H1 (cell line): ENCODE measurements at regions not wholly inside any gene's neighbourhood (a gene's known extent, or its start where the extent isn't known, plus 50 kb on each side); places are given as distances from the start of the nearest gene placed in this dataset.

ENCODE experiments used
- CTCF ChIP-seq, 3 experiments: IDR thresholded peaks; 1 replicate in 2 of 3; 2 replicates in 1 of 3; pipeline versions ENCODE4 v1.5.1 to v1.6.1; 2011; ENCODE audit warnings: low read length in 3 of 3, mild to moderate bottlenecking in 3 of 3, inconsistent platforms in 2 of 3, low read depth in 1 of 3, moderate library complexity in 1 of 3; ENCODE audit not compliant: insufficient read depth in 1 of 3; ENCODE audit errors: control extremely low read depth in 1 of 3
- EZH2 ChIP-seq: fragments of 200-600 bp; sonication (generic); IDR thresholded peaks from 2 replicates; pipeline ENCODE4 v1.7.1; 2012; ENCODE audit warnings: low read depth, mild to moderate bottlenecking, moderate library complexity, low read length, inconsistent platforms; ENCODE audit not compliant: severe bottlenecking
- SIN3A ChIP-seq, 2 experiments: IDR thresholded peaks in 1 of 2; conservative IDR thresholded peaks in 1 of 2; 2 replicates each; pipeline ENCODE4 v1.6.1; 2011 to 2012; ENCODE audit warnings: low read length in 2 of 2, improper control_type of control experiment in 1 of 2, low read depth in 1 of 2, mild to moderate bottlenecking in 1 of 2

DNA sequence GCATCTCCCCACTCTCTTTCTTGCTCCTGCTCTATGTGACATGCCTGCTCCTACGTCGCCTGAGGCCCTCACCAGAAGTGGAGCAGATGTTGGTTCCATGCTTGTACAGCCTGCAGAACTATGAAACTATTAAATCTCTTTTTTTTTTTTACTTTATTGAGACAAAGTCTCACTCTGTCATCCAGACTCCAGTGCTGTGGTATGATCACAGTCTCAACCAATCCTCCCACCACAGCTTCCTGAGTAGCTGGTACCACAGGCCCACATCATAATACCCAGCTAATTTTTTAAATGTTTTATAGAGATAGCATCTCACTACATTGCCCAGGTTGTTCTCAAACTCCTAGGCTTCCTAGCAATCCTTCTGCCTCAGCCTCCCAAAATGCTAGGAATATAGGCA lies 1067.7 kb downstream of the PCDH9 start:
- no peak for TF ChIP-seq EZH2
- TF ChIP-seq CTCF (IDR thresholded peaks at IDR 0.05; ENCODE audit: control extremely low read depth in 1 of 3, insufficient read depth in 1 of 3, low read depth in 1 of 3, low read length in 3 of 3): no peak
- TF ChIP-seq SIN3A (conservative IDR thresholded peaks at IDR 0.05 in 1 of 2, IDR thresholded peaks at IDR 0.05 in 1 of 2; ENCODE audit: low read depth in 1 of 2, low read length in 2 of 2): no peak
